ENCODE measurements at regions not wholly inside any gene's neighbourhood (a gene's known extent, or its start where the extent isn't known, plus 50 kb on each side); places are given as distances from the start of the nearest gene placed in this dataset.

DNA sequence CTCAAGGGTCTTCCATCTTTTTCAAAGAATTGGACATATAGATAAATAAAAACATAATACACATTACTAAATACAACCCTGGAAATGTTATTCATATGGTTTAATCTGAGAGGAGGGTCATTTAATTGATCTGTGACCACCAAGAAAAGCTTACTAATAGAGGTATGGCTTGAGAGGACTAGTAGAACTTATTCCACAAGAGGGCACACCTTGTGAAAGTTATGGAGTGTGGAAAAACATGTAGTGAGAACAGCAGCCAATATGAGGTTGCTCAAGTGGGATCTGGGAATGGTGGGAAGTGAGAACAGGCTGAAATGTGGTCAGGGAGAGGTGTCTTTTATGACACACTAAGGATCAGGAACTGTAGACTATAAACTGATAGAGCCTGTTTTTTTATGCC, 973.5 kb upstream of the B3GALT2 start:
- no peak overlapping the region for H3K4me3 ChIP-seq (replicated peaks; ENCODE audit: low read depth, low read length)
- TF ChIP-seq, protein P1, sequence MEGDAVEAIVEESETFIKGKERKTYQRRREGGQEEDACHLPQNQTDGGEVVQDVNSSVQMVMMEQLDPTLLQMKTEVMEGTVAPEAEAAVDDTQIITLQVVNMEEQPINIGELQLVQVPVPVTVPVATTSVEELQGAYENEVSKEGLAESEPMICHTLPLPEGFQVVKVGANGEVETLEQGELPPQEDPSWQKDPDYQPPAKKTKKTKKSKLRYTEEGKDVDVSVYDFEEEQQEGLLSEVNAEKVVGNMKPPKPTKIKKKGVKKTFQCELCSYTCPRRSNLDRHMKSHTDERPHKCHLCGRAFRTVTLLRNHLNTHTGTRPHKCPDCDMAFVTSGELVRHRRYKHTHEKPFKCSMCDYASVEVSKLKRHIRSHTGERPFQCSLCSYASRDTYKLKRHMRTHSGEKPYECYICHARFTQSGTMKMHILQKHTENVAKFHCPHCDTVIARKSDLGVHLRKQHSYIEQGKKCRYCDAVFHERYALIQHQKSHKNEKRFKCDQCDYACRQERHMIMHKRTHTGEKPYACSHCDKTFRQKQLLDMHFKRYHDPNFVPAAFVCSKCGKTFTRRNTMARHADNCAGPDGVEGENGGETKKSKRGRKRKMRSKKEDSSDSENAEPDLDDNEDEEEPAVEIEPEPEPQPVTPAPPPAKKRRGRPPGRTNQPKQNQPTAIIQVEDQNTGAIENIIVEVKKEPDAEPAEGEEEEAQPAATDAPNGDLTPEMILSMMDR (IDR thresholded peaks at IDR 0.05; ENCODE audit: low read length, missing control alignments) = peak; percentile 20
- DNase-seq (ENCODE audit: low read depth) = peak; percentile 18

DNA sequence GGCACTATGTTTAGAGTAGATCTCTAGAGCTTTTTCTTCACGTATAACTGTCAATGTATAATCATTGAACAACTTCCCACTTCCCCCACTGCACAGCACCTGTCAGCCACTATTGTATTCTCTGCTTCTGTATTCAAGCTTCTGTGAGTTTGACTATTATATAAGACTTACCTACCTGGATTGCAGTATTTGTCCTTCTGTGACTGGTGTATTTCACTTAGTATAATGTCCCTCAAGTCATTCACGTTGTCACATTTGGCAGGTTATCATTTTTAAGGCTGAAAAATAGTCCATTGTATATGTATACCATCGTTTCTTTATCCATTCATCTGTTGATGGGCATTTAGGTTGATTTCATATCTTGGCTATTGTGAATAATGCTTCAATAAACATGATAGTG, 969.5 kb upstream of the B3GALT2 start:
- DNase-seq (ENCODE audit: low read depth) = no peak
- H3K4me3 ChIP-seq (replicated peaks; ENCODE audit: low read depth, low read length) = no peak overlapping the region
- TF ChIP-seq, protein P1 (IDR thresholded peaks at IDR 0.05; ENCODE audit: low read length, missing control alignments) = no peak

DNA sequence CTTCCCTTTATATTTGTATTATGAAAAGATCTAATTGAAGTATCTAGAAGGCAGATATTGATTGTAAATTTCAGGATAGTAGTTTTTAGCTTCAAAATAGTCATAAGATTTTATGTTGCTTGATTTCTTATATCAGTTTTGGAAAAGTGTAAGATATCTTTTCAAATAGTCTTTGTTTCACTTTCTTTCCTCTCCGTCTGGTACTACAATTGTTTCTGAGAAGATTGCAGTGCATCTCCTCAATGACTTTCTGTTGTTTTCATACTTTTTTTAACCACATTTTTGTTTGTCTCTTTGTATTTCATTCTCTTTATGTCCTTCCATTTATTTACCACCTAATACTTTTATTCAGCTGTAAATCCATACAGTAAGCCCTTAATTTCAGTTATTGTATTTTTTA, 964.6 kb upstream of the B3GALT2 start:
- H3K4me3 ChIP-seq (replicated peaks; ENCODE audit: low read depth, low read length) = no peak overlapping the region
- no peak for DNase-seq (ENCODE audit: low read depth)
- TF ChIP-seq, protein P1 (IDR thresholded peaks at IDR 0.05; ENCODE audit: low read length, missing control alignments) = no peak

GRCh38 chr1:194150242-194150641, 963.8 kb upstream of the B3GALT2 start:
- no peak for DNase-seq (ENCODE audit: low read depth)
- no peak overlapping the region for H3K4me3 ChIP-seq (replicated peaks; ENCODE audit: low read depth, low read length)
- TF ChIP-seq, protein P1 (IDR thresholded peaks at IDR 0.05; ENCODE audit: low read length, missing control alignments) = no peak

DNA sequence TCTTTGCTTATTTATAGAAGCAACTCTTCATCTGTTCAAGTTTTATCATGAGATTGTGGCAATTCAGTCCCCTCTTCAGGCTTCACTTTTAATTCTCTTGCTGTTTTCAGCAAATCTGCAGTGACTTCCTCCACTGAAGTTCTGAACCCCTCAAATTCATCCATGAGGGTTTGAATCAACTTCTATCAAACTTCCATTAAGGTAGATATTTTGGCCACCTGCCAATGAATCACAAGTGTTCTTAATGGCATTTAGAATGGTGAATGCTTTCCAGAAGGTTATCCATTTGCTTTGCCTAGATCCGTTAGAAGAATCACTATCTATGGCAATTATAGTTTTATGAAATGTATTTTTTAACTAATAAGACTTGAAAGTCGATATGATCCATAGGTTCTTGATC, 946.7 kb upstream of the B3GALT2 start:
- TF ChIP-seq, protein P1 (IDR thresholded peaks at IDR 0.05; ENCODE audit: low read length, missing control alignments) = no peak
- no peak for DNase-seq (ENCODE audit: low read depth)
- H3K4me3 ChIP-seq (replicated peaks; ENCODE audit: low read depth, low read length) = no peak overlapping the region

DNA sequence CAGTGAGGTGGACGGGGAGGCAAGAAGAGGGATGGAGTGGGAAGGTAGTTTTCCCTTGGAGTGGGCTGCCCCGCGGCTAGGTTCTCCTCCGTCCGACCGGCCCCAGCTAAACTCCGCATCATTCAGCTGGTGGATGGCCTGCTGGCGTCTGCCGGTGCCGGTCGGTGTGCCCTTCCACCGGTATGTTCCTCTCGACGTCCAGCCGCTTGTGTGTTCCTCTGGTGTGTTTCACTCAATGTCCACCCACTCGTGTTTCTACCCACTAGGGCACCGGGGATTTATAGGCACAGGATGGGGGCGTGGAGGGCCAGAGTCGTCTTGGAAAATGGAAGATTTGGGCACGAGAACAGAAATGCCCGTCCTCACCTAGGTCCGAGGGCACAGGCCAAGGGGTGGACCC, 931.7 kb upstream of the B3GALT2 start:
- TF ChIP-seq, protein P1 (IDR thresholded peaks at IDR 0.05; ENCODE audit: low read length, missing control alignments) = no peak
- no peak overlapping the region for H3K4me3 ChIP-seq (replicated peaks; ENCODE audit: low read depth, low read length)
- DNase-seq (ENCODE audit: low read depth) = no peak

DNA sequence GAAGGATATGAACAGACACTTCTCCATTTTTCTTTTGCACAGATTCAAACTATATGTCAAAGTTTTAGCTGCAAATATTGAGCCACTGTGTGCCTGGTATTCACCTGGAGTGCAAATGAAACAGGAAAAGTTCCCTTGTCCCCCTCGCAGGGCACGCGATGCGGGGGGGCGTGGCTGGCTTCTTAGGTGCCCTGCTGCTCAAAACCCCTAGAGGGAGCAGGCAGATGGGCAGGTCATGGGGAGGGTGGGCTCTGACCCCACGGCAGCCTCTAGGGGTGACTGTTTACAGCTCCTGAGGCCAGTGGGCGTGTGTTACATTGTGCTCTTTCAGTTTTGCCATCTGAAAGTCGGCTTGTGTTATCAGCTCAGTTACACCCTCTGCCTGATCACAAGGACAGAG, 931.2 kb upstream of the B3GALT2 start:
- TF ChIP-seq, protein P1 (IDR thresholded peaks at IDR 0.05; ENCODE audit: low read length, missing control alignments) = no peak
- DNase-seq (ENCODE audit: low read depth) = no peak
- no peak overlapping the region for H3K4me3 ChIP-seq (replicated peaks; ENCODE audit: low read depth, low read length)
